ENCODE measurements at regions not wholly inside any gene's neighbourhood (a gene's known extent, or its start where the extent isn't known, plus 50 kb on each side); places are given as distances from the start of the nearest gene placed in this dataset.

GRCh38 chr15:69958496-69959084 lies 139.1 kb downstream of the TLE3 start:
- DNase-seq (ENCODE audit: extremely low spot score), result no peak
- Histone ChIP-seq H3K4me3 (ENCODE audit: low read depth, low read length) (no peak overlapping the region), H3K4me1 (ENCODE audit: insufficient read depth) (no peaks in the 10 kb centered on the region), H3K27ac (ENCODE audit: low read depth) (no peak overlapping the region), H3K36me3 (ENCODE audit: insufficient read depth) (no peaks in the 10 kb centered on the region)
- 56% methylated on average over 3 of the region's 3 CpGs for WGBS

- no peak for DNase-seq (ENCODE audit: extremely low spot score)
- Histone ChIP-seq H3K4me1 (ENCODE audit: insufficient read depth) (no peaks in the 10 kb centered on the region), H3K27ac (ENCODE audit: low read depth) (no peak overlapping the region), H3K36me3 (ENCODE audit: insufficient read depth) (no peaks in the 10 kb centered on the region), H3K4me3 (ENCODE audit: low read depth, low read length) (no peak overlapping the region)
- WGBS, result 83% methylated on average over 1 of the region's 1 CpG
Measured at GRCh38 chr15:69962561-69962960, 135.2 kb downstream of the TLE3 start.

- Histone ChIP-seq H3K36me3 (ENCODE audit: insufficient read depth) (no peaks in the 10 kb centered on the region), H3K27ac (ENCODE audit: low read depth) (no peak overlapping the region), H3K4me1 (ENCODE audit: insufficient read depth) (no peaks in the 10 kb centered on the region), H3K4me3 (ENCODE audit: low read depth, low read length) (no peak overlapping the region)
- DNase-seq (ENCODE audit: extremely low spot score), result no peak
Measured at GRCh38 chr15:69963385-69963784, 134.3 kb downstream of the TLE3 start.

- no peak overlapping the region for H3K27ac ChIP-seq (ENCODE audit: low read depth)
- no peak overlapping the region for H3K4me3 ChIP-seq (ENCODE audit: low read depth, low read length)
- H3K36me3 ChIP-seq (ENCODE audit: insufficient read depth), result no peaks in the 10 kb centered on the region
- H3K4me1 ChIP-seq (ENCODE audit: insufficient read depth), result no peaks in the 10 kb centered on the region
- DNase-seq (ENCODE audit: extremely low spot score), result no peak
- 61% methylated on average over 2 of the region's 2 CpGs for WGBS
Measured at GRCh38 chr15:69971771-69972170, 125.9 kb downstream of the TLE3 start.

GRCh38 chr15:69972436-69972835 lies 125.3 kb downstream of the TLE3 start:
- 75% methylated on average over 3 of the region's 3 CpGs for WGBS
- Histone ChIP-seq H3K4me3 (ENCODE audit: low read depth, low read length) (no peak overlapping the region), H3K4me1 (ENCODE audit: insufficient read depth) (no peaks in the 10 kb centered on the region), H3K27ac (ENCODE audit: low read depth) (no peak overlapping the region), H3K36me3 (ENCODE audit: insufficient read depth) (no peaks in the 10 kb centered on the region)
- DNase-seq (ENCODE audit: extremely low spot score), result no peak

- 40% methylated on average over 6 of the region's 6 CpGs for WGBS
- no peaks in the 10 kb centered on the region for H3K4me1 ChIP-seq (ENCODE audit: insufficient read depth)
- H3K27ac ChIP-seq (ENCODE audit: low read depth), result no peak overlapping the region
- no peak for DNase-seq (ENCODE audit: extremely low spot score)
- H3K4me3 ChIP-seq (ENCODE audit: low read depth, low read length), result no peak overlapping the region
- H3K36me3 ChIP-seq (ENCODE audit: insufficient read depth), result no peaks in the 10 kb centered on the region
Measured at GRCh38 chr15:69973102-69973714, 124.5 kb downstream of the TLE3 start.

- Histone ChIP-seq H3K4me3 (ENCODE audit: low read depth, low read length) (no peak overlapping the region), H3K27ac (ENCODE audit: low read depth) (no peak overlapping the region), H3K36me3 (ENCODE audit: insufficient read depth) (no peaks in the 10 kb centered on the region), H3K4me1 (ENCODE audit: insufficient read depth) (no peaks in the 10 kb centered on the region)
- WGBS, result 56% methylated on average over 4 of the region's 4 CpGs
- no peak for DNase-seq (ENCODE audit: extremely low spot score)
Measured at GRCh38 chr15:69973880-69974279, 123.8 kb downstream of the TLE3 start.

GRCh38 chr15:69974321-69974720 lies 123.4 kb downstream of the TLE3 start:
- H3K36me3 ChIP-seq (ENCODE audit: insufficient read depth), result no peaks in the 10 kb centered on the region
- WGBS, result 62% methylated on average over 5 of the region's 5 CpGs
- no peaks in the 10 kb centered on the region for H3K4me1 ChIP-seq (ENCODE audit: insufficient read depth)
- no peak overlapping the region for H3K4me3 ChIP-seq (ENCODE audit: low read depth, low read length)
- no peak for DNase-seq (ENCODE audit: extremely low spot score)
- H3K27ac ChIP-seq (ENCODE audit: low read depth), result no peak overlapping the region

- Histone ChIP-seq H3K27ac (ENCODE audit: low read depth) (no peak overlapping the region), H3K36me3 (ENCODE audit: insufficient read depth) (no peaks in the 10 kb centered on the region), H3K4me1 (ENCODE audit: insufficient read depth) (no peaks in the 10 kb centered on the region), H3K4me3 (ENCODE audit: low read depth, low read length) (no peak overlapping the region)
- DNase-seq (ENCODE audit: extremely low spot score), result peak; percentile 33
- WGBS, result 15% methylated on average over 7 of the region's 7 CpGs
Measured at GRCh38 chr15:69976366-69976994, 121.2 kb downstream of the TLE3 start.

- 80% methylated on average over 7 of the region's 7 CpGs for WGBS
Measured at GRCh38 chr15:69978603-69979002, 119.1 kb downstream of the TLE3 start.

GRCh38 chr15:69979262-69979661 lies 118.5 kb downstream of the TLE3 start:
- Histone ChIP-seq H3K36me3 (ENCODE audit: insufficient read depth) (no peaks in the 10 kb centered on the region), H3K4me1 (ENCODE audit: insufficient read depth) (no peaks in the 10 kb centered on the region), H3K27ac (ENCODE audit: low read depth) (no peak overlapping the region), H3K4me3 (ENCODE audit: low read depth, low read length) (no peak overlapping the region)
- WGBS, result 29% methylated on average over 5 of the region's 5 CpGs
- no peak for DNase-seq (ENCODE audit: extremely low spot score)

More at GRCh38 chr15:69978603-69979002, 119.1 kb downstream of the TLE3 start:
- no peak overlapping the region for H3K27ac ChIP-seq (ENCODE audit: low read depth)
- DNase-seq (ENCODE audit: extremely low spot score), result no peak
- no peak overlapping the region for H3K4me3 ChIP-seq (ENCODE audit: low read depth, low read length)
- H3K36me3 ChIP-seq (ENCODE audit: insufficient read depth), result no peaks in the 10 kb centered on the region
- H3K4me1 ChIP-seq (ENCODE audit: insufficient read depth), result no peaks in the 10 kb centered on the region

- WGBS, result 83% methylated on average over 8 of the region's 8 CpGs
Measured at GRCh38 chr15:69979783-69980182, 117.9 kb downstream of the TLE3 start.

GRCh38 chr15:69980341-69981059 lies 117.2 kb downstream of the TLE3 start:
- WGBS, result 61% methylated on average over 7 of the region's 7 CpGs
- no peak overlapping the region for H3K27ac ChIP-seq (ENCODE audit: low read depth)
- no peak for DNase-seq (ENCODE audit: extremely low spot score)
- H3K36me3 ChIP-seq (ENCODE audit: insufficient read depth), result no peaks in the 10 kb centered on the region
- no peak overlapping the region for H3K4me3 ChIP-seq (ENCODE audit: low read depth, low read length)
- no peaks in the 10 kb centered on the region for H3K4me1 ChIP-seq (ENCODE audit: insufficient read depth)

More at GRCh38 chr15:69979783-69980182, 117.9 kb downstream of the TLE3 start:
- no peak for DNase-seq (ENCODE audit: extremely low spot score)
- no peak overlapping the region for H3K27ac ChIP-seq (ENCODE audit: low read depth)
- H3K4me3 ChIP-seq (ENCODE audit: low read depth, low read length), result no peak overlapping the region
- H3K36me3 ChIP-seq (ENCODE audit: insufficient read depth), result no peaks in the 10 kb centered on the region
- H3K4me1 ChIP-seq (ENCODE audit: insufficient read depth), result no peaks in the 10 kb centered on the region

GRCh38 chr15:69982037-69982436 lies 115.7 kb downstream of the TLE3 start:
- WGBS, result 71% methylated on average over 2 of the region's 2 CpGs
- DNase-seq (ENCODE audit: extremely low spot score), result no peak

More at GRCh38 chr15:69982037-69982436, 115.7 kb downstream of the TLE3 start:
- no peaks in the 10 kb centered on the region for H3K36me3 ChIP-seq (ENCODE audit: insufficient read depth)
- H3K27ac ChIP-seq (ENCODE audit: low read depth), result no peak overlapping the region
- no peaks in the 10 kb centered on the region for H3K4me1 ChIP-seq (ENCODE audit: insufficient read depth)
- no peak overlapping the region for H3K4me3 ChIP-seq (ENCODE audit: low read depth, low read length)

Measured in urinary bladder (tissue), 3 donors.